A673 (cell line): ENCODE measurements at regions not wholly inside any gene's neighbourhood (a gene's known extent, or its start where the extent isn't known, plus 50 kb on each side); places are given as distances from the start of the nearest gene placed in this dataset.

Experiments
- BruUV-seq: library from RNA; stranded (reverse); fragments of 400-500 nt; replicated peaks from 2 replicates; lab custom pipeline; 2021; lab: Mats Ljungman, UMichigan
- CTCF ChIA-PET: fragments of 300-600 bp; sonication (Branson Sonifier 250); formaldehyde crosslinking; loops from one replicate; lab custom pipeline; 2022; ENCODE audit warnings: antibody characterized with exemption; lab: Charles Lee
- POLR2A ChIA-PET: fragments of 300-600 bp; sonication (Branson Sonifier 250); formaldehyde crosslinking; loops from one replicate; lab custom pipeline; 2022; ENCODE audit warnings: antibody characterized with exemption; ENCODE audit not compliant: low non-redundant PET; lab: Charles Lee
- DNase-seq: peaks from one replicate; pipeline ENCODE4 v3.0.0-alpha.2; 2015; ENCODE audit warnings: low spot score
- H3K27ac ChIP-seq: fragments of 200-600 bp; sonication (generic); 2 replicates; pipeline ENCODE4 v1.5.1; 2016; ENCODE audit warnings: mixed run types, low read depth, mild to moderate bottlenecking, mixed read lengths, antibody characterized with exemption, low read length; ENCODE audit not compliant: poor library complexity, severe bottlenecking
- H3K27me3 ChIP-seq: fragments of 200-600 bp; sonication (generic); replicated peaks from 2 replicates; pipeline ENCODE4 v1.6.1; 2017; ENCODE audit warnings: mixed run types, low read depth, mild to moderate bottlenecking, mixed read lengths, antibody characterized with exemption, low read length; ENCODE audit not compliant: insufficient read depth, poor library complexity
- H3K36me3 ChIP-seq: fragments of 200-600 bp; sonication (generic); 2 replicates; pipeline ENCODE4 v1.6.1; 2016; ENCODE audit warnings: mixed run types, mild to moderate bottlenecking, mixed read lengths, antibody characterized with exemption, low read length; ENCODE audit not compliant: insufficient read depth, poor library complexity, severe bottlenecking
- H3K4me1 ChIP-seq: fragments of 200-600 bp; sonication (generic); 2 replicates; pipeline ENCODE4 v1.6.1; 2017; ENCODE audit warnings: mixed run types, mild to moderate bottlenecking, mixed read lengths, antibody characterized with exemption, low read length; ENCODE audit not compliant: insufficient read depth, poor library complexity, severe bottlenecking
- H3K4me3 ChIP-seq: fragments of 200-600 bp; sonication (generic); 2 replicates; pipeline ENCODE4 v1.5.1; 2016; ENCODE audit warnings: low read depth, mixed run types, mild to moderate bottlenecking, mixed read lengths, low read length; ENCODE audit not compliant: poor library complexity, severe bottlenecking
- H3K9me3 ChIP-seq: fragments of 200-600 bp; sonication (generic); 2 replicates; pipeline ENCODE4 v1.6.1; 2016; ENCODE audit warnings: mixed run types, low read depth, mild to moderate bottlenecking, mixed read lengths, antibody characterized with exemption, low read length; ENCODE audit not compliant: poor library complexity, severe bottlenecking
- EZH2 ChIP-seq: fragments of 200-600 bp; sonication (generic); IDR thresholded peaks from 2 replicates; pipeline ENCODE4 v1.6.1; 2017; ENCODE audit warnings: borderline replicate concordance, low read depth, mild to moderate bottlenecking, mixed read lengths, antibody characterized with exemption, low read length; ENCODE audit not compliant: poor library complexity, severe bottlenecking
- intact Hi-C: fragments of 100-400 bp; cut with micrococcal nuclease; formaldehyde crosslinking; loops from one replicate; pipeline ENCODE4 v1.10.0; 2022; ENCODE audit not compliant: unreplicated experiment
- TF ChIP-seq, protein P1 (sequence below): fragments of 300-800, 200-600 bp; sonication (generic); conservative IDR thresholded peaks from 2 replicates; pipeline ENCODE4 v1.5.1; 2017; ENCODE audit warnings: low read depth, mild to moderate bottlenecking, antibody characterized with exemption, low read length, moderate library complexity, mixed read lengths

DNA sequence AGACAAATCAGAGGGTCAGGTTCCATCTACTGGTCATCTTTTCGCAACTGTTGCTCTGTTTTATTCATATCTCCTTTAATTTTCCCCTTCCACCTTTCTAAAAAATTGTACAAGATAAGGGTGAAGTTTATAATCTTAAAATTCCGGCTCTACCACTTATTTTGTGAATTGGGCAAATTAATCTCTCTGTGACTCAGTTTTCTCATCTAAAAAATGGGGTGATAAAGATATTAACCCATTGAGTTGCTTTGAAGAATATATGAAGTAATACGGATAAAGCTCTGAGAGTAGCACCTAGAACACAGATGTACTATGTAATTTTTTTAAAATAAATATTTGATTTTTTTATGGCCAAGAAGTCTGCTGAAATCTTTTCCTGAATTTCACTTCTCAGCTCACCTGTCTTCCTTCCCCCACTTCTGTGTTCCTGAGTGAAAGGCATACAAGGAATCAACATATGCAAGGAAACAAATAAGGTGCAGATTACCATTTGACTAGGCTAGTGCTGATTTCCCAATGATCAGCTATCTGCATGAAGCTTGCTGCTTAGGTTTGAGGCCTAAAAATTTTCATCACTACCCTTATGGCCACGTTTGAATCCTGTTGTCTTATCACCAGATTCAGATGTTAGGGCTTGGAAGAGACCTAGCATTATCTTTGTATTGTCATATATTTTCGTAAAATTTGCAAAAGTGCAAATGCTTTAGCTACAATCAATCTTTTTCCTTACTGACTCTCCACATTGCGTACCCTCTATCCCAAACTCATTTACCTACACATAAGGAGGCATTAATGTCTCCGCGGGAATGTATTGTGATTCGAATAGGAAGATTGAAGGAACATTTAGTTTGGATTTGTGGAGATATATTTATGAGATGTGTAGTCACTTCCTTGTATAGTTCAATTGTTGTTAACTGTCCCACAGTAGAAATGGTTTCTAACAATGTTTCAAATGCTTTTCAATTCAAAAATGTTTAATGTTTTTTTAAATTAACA, 718.3 kb upstream of the PTBP2 start:
- CTCF ChIA-PET = no interaction called here
- H3K4me1 ChIP-seq = no peaks in the 10 kb centered on the region
- intact Hi-C loops = no loop called here
- no TSS peak for BruUV-seq
- no peak overlapping the region for H3K4me3 ChIP-seq
- DNase-seq = no peak
- H3K36me3 ChIP-seq = no peaks in the 10 kb centered on the region
- no peaks in the 10 kb centered on the region for H3K27me3 ChIP-seq
- no peaks in the 10 kb centered on the region for H3K9me3 ChIP-seq
- H3K27ac ChIP-seq = no peak overlapping the region
- POLR2A ChIA-PET = no interaction called here
- TF ChIP-seq EZH2 = no peak
- TF ChIP-seq, protein P1, sequence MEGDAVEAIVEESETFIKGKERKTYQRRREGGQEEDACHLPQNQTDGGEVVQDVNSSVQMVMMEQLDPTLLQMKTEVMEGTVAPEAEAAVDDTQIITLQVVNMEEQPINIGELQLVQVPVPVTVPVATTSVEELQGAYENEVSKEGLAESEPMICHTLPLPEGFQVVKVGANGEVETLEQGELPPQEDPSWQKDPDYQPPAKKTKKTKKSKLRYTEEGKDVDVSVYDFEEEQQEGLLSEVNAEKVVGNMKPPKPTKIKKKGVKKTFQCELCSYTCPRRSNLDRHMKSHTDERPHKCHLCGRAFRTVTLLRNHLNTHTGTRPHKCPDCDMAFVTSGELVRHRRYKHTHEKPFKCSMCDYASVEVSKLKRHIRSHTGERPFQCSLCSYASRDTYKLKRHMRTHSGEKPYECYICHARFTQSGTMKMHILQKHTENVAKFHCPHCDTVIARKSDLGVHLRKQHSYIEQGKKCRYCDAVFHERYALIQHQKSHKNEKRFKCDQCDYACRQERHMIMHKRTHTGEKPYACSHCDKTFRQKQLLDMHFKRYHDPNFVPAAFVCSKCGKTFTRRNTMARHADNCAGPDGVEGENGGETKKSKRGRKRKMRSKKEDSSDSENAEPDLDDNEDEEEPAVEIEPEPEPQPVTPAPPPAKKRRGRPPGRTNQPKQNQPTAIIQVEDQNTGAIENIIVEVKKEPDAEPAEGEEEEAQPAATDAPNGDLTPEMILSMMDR = no peak

GRCh38 chr1:96009831-96010434, 711.7 kb upstream of the PTBP2 start:
- DNase-seq = no peak
- Histone ChIP-seq H3K9me3 (no peaks in the 10 kb centered on the region), H3K4me3 (no peak overlapping the region), H3K36me3 (no peaks in the 10 kb centered on the region), H3K4me1 (no peaks in the 10 kb centered on the region), H3K27ac (no peak overlapping the region), H3K27me3 (no peaks in the 10 kb centered on the region)
- CTCF ChIA-PET = no interaction called here
- TF ChIP-seq, protein P1 = no peak
- TF ChIP-seq EZH2 = no peak
- POLR2A ChIA-PET = no interaction called here
- intact Hi-C loops = no loop called here
- BruUV-seq = no TSS peak

DNA sequence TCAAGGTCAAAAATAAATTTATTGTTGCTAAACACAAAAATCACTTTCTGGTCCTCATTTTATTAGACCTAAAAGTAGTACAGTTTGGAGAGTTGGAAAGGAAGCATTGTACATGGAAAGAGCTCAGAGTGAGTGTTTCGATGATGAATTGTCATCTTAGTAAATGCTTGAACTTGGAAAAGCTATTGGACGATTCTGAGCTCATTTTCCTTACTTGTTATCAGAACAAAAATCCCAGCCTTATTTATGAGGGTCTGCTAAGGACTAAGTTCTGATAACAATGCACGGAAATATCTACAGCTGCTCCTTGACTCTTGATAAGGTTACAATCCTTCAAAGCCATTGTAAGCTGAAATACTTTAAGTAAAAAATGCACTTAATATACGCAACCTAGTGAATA, 710.0 kb upstream of the PTBP2 start:
- DNase-seq = no peak
- Histone ChIP-seq H3K4me1 (no peaks in the 10 kb centered on the region), H3K27me3 (no peaks in the 10 kb centered on the region), H3K36me3 (no peaks in the 10 kb centered on the region), H3K4me3 (no peak overlapping the region), H3K27ac (no peak overlapping the region), H3K9me3 (no peaks in the 10 kb centered on the region)
- CTCF ChIA-PET = no interaction called here
- TF ChIP-seq, protein P1 = no peak
- TF ChIP-seq EZH2 = no peak
- BruUV-seq = no TSS peak
- POLR2A ChIA-PET = no interaction called here
- intact Hi-C loops = no loop called here
